Inflammatory macrophage treated with lipopolysaccharide for 1 hour (primary cell): ENCODE measurements at regions not wholly inside any gene's neighbourhood (a gene's known extent, or its start where the extent isn't known, plus 50 kb on each side); places are given as distances from the start of the nearest gene placed in this dataset.
A peak's percentile ranks its signal among the peaks of the same experiment; 100 is the strongest.

Experiments
- DNase-seq, 2 donors: peaks; one replicate each; pipeline ENCODE4 v3.0.0-alpha.2; 2020 to 2022

DNA sequence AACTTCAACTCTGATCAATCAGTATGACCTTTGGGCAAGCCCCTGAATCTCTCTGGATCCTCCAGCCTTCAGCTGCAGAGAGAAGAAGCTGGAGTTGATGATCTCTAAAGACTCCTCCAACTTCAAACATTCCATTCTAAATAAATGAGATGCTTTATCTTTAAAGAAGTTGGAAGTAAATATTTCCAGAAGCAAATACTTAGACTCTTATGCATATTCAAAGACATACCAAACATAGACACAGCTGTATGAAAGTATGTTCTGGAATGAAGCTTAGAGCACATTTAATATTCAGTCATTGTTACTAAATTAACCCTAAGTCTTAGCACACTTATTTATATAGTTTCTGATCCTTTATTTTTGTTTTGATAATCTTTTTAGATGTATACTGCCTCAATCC lies 77.6 kb upstream of the ACP3 start:
- DNase-seq: no peak

DNA sequence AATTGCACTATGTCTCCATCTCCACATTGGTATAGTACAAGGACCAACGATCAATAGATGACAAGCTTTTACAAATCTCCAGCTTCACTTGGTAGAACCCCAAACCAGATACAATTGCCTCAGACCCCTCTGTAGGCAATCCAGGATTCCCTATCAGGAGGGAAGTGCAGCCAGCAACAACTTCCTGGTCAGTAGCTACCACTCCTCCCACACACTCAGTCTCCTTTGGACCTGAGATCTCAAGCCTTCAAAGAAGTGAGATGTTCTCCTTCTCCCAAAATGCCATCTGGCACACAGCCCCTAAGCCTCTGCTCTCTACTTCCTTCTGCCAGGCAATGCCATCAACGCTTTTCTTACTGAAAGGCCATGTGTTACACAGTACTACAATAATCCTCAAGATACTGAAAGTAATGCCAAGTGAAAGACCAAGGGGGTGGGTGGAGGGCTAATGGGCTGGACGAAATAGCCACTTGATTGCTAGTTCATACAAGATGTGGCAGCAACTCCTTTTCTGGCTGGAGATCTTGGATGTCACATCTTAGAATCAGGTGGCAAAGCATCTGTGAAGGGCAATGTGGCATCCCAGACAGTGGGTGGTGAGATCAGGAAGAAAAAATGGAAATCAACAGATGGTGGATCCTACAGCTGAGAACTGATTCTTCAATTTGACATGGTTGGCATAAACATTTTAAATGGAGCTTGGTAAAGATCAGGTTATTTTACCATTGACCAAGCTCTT lies 75.3 kb upstream of the ACP3 start:
- peak in 1 of 2 donors; percentile 12 for DNase-seq

DNA sequence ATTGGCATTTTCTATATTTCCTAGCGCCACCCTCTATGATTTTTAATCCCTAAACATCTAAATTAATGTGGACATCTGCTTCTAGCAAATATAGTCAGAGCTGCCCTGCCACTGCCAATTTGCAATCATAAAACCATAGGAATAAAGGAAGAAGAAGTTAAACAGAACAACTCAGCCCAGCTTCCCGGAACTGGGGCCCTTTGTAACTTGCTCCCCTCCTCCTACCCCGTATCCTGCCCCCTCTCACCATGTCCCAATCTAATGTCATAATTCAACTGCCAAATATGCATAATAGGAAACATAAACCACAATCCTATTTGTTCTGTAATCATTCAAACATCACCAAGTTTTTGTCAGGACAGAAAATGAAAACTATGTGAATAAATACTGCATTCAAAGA lies 74.4 kb upstream of the ACP3 start:
- peak in 1 of 2 donors; percentile 51 for DNase-seq

DNA sequence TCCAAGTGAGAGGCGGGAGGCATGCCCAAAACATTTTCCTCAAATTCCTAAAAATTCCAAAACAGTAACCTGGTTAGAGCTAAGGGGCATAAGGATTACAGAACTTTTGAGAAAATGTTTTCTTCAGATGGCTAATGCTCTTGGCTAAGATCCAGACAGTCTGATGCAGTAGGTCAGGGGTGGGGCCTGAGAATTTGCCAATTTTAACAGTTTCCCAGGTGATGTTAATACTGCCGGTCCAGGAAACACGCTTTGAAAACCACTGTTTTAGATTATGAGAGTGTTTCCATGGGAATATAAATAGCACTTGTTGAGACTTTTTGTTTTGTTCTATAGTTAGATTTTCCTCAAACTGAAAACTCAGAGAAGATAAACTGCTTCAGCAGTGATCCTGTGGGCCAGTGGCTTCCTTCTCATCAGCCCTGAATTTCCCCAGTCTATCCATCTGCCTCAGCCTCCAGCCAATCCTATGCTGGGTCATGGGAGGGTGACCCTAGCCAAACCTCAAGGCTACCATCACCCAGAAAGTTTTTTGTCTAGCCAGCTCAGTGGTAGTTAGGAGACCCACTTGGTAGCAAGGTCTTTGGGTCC lies 71.6 kb upstream of the ACP3 start:
- no peak for DNase-seq

DNA sequence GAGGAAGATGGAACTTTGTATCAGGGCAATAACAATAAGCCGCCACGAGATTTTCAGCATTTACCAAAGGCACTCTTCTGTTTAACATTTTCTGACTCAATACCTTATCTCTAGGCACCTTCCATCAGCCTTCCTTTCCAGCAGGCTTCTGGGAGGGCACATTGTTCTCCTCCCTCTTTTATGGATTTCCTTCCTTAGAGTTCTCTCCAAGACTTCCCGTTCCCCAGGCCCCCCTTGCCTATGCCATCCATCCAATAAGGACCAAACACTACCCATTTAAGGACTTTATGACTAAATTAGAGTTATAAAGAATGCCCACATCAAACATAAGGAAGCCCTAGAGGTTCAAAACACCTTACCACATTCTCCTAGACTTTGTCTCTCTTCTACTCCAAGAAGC lies 71.0 kb upstream of the ACP3 start:
- no peak for DNase-seq

DNA sequence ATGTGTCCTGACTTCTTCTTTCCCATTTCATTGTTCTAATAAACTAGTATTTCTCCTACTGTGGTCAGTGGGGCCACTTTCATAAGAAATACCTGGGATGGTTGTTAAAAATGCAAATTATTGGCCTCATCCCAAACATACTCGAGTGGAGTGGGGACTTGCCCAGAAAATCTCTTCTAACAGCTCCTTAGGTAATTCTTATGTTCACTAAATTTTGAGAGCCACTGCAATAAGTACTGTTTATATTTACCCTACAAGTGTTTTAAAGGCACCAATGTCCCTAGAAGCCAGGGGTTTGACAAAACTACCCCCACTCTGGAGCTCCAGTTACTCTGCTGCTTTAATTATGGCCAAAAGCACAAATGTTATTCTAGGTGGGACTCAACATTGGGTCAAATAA lies 70.0 kb upstream of the ACP3 start:
- no peak for DNase-seq

DNA sequence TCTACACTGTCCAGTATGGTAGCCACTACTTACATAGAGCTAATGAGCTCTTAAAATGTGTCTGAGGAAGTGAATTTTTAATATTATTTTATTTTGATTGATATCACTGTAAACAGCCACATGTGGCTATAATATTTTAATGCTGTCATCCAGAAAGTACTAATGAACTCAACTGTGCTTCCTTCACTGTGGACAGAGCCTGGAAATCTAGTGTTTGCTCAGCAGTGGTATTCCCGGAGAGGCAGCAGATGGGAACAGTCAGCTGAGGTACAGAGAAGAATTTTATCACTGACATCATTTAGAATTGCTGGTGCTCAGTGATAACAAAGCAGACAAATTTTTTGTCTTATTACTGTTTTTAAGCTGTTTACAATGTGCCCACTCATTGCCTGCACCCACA lies 68.7 kb upstream of the ACP3 start:
- DNase-seq: no peak

DNA sequence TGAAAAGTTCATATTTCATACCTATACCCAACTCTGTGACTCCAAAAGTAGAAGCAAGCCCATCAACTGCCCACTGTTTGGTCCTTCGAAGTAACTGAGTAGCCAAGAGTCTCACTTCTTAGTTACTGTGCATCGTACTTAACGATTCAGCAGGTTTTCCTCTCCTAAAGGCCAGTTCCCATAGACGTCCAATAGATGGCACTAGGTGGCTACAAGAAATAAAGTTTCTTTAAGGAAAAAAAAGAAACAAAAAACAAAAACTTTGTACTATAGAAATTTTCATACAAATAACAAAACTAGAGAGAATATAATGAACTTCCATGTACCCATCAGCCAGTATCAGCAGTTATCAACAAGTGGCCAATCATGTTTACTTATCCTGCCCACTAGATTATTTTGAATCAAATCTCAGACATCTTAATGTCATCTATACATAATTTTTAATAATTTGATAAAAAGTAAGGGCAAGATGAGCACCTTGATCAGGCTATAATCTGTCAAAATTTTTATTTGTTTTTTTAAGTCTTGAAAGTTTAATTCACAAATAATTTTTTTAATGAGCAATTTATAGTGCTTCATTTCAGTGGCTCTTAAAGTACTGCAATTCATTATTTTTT lies 63.8 kb upstream of the ACP3 start:
- DNase-seq: peak; percentile 52 to 86

DNA sequence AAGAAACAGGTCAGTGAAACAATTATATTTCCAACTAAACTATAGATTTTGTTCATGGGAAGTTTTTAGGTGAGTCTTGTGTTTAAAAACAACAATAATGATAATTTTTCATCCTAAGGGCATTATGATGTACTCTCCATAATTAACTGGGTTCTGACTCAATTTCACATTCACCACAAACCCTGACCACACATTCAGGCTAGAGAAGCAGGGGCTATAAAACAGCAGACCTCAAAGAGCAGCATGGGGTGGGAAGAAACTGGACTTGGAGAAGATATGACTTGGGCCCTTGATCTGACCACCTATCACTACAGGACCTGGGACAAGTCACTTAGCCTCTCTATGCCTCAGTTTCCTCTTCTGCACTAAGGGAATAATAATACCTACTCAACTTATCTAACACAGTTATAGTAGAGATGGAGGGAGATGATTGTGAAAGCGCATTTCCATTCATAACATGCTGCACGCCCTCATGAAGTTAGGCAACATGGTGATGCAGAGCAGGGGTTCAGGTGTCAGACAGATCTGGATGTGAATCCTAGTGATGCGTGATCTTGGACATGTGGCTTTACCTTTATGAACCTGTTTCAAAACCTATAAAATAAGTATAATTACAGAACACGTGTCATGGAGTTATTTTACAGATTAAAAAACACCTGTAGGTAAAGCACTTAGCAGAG lies 63.0 kb upstream of the ACP3 start:
- no peak for DNase-seq

DNA sequence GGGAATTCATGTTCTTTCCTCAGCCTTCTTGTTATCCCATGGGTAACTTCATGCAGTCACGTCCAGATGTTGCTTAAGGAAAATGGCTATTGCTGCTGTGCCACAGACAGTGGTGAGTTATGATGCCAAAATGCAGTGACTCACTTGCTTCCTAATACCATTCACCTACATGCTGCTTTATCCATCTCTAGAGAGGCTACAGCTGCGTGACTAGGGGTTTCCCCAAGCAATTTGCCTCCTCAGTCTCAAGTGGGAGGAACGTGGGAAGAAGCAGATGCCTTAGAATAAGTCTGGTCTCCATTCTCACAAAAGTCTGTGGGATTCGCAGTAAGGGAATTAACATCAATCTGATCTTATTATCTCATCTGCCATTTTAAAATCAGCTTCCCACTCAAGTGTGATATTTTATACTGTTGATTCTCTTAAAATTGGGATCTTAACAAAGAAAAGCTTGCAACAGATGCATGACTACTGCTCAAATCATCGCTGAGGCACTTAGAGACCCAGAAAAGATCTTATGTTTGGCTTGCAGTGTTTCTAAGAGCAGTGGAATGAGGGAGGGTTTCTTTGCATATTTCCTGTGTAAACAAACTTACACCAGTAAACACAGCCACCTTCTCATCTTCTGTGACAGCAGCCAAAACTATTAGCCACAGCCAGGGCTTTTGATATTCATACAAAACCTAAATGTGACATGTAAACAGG lies 62.0 kb upstream of the ACP3 start:
- DNase-seq: peak; percentile 19 to 83

DNA sequence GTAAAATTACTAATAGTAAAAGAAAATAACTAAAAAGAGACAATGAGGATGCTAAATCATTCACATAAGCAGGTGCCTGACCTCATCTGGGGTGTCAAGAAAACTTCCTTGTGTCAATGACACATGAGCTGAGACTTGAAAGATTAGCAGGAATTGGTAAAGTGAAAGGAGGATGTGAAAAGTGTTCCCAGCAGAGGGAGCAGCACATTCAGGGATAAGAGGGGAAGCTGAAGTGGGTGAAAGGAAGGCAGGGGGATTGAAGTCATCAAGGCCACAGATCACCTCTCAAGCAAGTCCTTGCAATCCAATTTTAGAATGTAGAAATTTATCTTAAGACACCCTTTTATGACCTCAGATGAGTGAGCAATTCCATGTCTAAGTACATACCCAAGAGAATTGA lies 60.2 kb upstream of the ACP3 start:
- peak; percentile 82 to 85 for DNase-seq

DNA sequence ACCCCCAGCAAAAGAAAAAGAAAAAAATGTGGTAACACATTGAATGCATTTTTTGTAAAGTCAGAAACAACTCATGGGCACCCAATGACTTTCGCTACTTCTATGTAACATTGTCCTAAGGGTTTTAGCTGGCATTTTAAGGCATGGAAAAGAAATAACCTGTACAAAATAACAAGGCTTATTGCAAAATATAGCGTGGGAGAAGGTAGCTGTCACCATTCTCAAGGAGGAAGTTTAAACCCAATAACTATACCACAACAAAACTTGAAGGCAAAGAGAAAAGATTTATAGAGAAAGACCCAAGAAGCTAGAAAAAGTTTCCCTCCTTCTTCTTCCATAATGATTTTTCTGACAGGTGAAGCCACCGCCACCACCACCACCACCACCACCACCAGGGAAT lies 55.7 kb upstream of the ACP3 start:
- peak; percentile 70 to 74 for DNase-seq

DNA sequence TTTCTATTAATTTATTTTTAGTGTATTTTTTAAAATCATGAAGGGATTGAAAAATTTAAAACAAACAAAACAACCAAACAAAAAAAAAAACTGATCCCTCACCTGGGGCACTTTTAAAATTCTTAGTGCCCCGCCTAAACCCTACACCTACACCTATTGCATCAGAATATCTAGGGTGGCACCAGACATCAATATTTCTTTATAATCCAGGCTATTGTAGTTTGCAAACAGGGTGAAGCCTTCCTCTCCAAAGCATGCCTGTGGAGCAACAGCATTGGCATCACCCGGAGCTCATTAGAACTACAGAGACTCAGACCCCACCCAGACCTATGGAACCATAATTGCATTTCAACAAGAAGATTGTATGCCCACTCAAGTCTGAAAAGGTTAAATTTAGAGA lies 54.9 kb upstream of the ACP3 start:
- DNase-seq: no peak

DNA sequence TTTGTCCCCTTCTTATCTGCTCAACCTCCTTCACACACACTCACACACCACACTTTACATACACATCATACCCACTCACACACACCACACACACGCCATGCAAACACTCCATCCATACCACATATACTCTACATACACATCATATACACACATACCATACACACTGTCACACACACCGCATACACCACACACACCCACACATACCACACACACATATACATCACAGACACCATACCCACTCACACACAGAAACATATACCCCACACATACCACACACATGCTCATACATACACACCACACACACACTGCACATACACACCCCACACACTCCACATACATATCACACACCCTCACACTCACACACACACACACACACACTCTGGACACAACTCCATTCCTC lies 54.3 kb upstream of the ACP3 start:
- no peak for DNase-seq

DNA sequence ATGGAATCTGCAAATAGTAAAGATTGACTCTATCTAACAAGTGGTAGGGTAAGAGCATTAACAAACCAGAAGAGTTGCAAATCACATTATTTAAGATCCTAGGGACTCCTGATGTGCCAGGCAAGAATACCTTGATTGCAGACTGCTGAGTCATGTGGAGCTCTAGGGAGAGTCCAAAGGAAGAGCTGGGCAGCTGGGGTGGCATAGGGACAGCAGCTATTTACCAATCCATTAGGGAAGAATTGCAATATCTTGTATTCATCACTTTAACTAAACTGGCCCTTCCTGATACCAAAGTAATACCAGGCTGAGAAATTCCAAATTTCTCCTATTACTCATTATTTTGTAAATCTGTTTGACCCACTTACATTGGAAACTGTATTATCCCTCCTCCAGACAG lies 52.2 kb upstream of the ACP3 start:
- DNase-seq: peak; percentile 76 to 90

DNA sequence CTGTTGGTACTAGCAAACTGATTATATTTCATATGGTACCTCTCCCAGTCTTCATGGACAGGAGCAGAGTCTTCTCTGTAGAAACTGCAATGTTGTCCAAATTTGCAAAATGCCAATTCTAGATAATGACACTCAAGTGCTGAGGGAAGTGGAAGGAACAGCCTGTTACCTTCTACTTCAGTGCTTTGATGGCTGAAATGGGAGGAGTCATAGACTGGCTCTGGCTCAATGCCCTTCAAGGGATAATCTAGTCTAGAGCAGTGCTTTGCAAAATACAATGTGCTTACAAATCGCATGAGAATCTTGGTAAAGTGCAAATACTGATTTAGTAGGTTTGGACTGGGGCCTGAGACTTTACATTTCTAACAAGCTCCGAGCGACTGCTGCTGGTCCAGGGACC lies 51.7 kb upstream of the ACP3 start:
- no peak for DNase-seq

DNA sequence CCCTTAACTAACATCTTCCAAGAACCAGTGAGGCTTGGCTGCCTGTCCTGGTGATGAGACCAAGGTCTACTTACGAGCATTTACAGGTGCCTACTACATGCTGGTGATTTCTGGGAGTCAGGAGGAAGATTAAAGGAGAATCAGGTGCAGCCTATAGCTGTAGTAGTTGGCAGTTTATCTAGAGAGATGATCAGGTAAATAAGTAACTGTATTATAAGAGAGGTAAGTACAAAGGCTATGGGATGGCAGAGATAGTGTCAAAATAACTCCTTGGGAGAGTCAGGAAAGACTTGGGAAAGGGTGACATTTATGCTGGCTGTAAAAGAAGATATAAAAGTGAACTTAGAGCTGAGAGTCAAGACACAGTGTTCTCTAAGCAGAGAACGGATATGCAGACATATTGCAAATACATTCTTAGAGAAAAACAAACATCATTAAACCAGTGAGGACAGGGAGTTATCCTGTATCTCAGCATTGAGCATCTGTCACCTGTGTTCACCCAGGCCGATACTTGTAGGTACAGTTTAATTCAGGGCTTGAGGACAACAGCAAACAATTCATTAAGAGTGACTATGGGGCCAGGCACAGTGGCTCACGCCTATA lies 49.7 kb upstream of the ACP3 start:
- no peak for DNase-seq
